ENCODE measurements at regions not wholly inside any gene's neighbourhood (a gene's known extent, or its start where the extent isn't known, plus 50 kb on each side); places are given as distances from the start of the nearest gene placed in this dataset.

GRCh38 chr15:48058371-48058770, 62.4 kb upstream of the SLC24A5 start:
- DNase-seq: no peak

GRCh38 chr15:48059791-48060190, 61.0 kb upstream of the SLC24A5 start:
- no peak for DNase-seq

- DNase-seq: no peak
Observed at GRCh38 chr15:48060396-48060795, 60.4 kb upstream of the SLC24A5 start.

- no peak for DNase-seq
Observed at GRCh38 chr15:48061605-48062004, 59.2 kb upstream of the SLC24A5 start.

GRCh38 chr15:48062148-48062872, 58.5 kb upstream of the SLC24A5 start:
- DNase-seq: no peak

- no peak for DNase-seq
Observed at GRCh38 chr15:48063411-48063985, 57.3 kb upstream of the SLC24A5 start.

- no peak for DNase-seq
Observed at GRCh38 chr15:48064421-48064820, 56.4 kb upstream of the SLC24A5 start.

GRCh38 chr15:48066456-48066855, 54.3 kb upstream of the SLC24A5 start:
- no peak for DNase-seq
